Activated T-cell treated with anti-CD3 and anti-CD28 coated beads for 1 hour (primary cell): ENCODE measurements at regions not wholly inside any gene's neighbourhood (a gene's known extent, or its start where the extent isn't known, plus 50 kb on each side); places are given as distances from the start of the nearest gene placed in this dataset.
"Not testable (repeated sequence)": the region's sequence is repeated elsewhere in the genome, so short reads cannot be mapped to it uniquely, and the experiment has no call there.

Experiments used
- DNase-seq: peaks from one replicate; pipeline ENCODE4 v3.0.0-alpha.2; 2020; ENCODE audit warnings: low read depth

- DNase-seq: no peak
Observed at GRCh38 chr2:21332993-21333625, 209.3 kb downstream of the TDRD15 start.

GRCh38 chr2:21333684-21334083 is 209.9 kb downstream of the TDRD15 start:
- DNase-seq: no peak

GRCh38 chr2:21346984-21347383 is 223.2 kb downstream of the TDRD15 start:
- DNase-seq: no peak

GRCh38 chr2:21353879-21354679 is 230.3 kb downstream of the TDRD15 start:
- DNase-seq: no peak

GRCh38 chr2:21356086-21356856 is 232.5 kb downstream of the TDRD15 start:
- DNase-seq: no peak

- no peak for DNase-seq
Observed at GRCh38 chr2:21356857-21357255, 233.1 kb downstream of the TDRD15 start.

- DNase-seq: no peak
Observed at GRCh38 chr2:21358976-21359375, 235.2 kb downstream of the TDRD15 start.

GRCh38 chr2:21361384-21361783 is 237.6 kb downstream of the TDRD15 start:
- DNase-seq: no peak

GRCh38 chr2:21361957-21362486 is 238.3 kb downstream of the TDRD15 start:
- no peak for DNase-seq

- no peak for DNase-seq
Observed at GRCh38 chr2:21363364-21363763, 239.6 kb downstream of the TDRD15 start.

GRCh38 chr2:21367421-21367820 is 243.7 kb downstream of the TDRD15 start:
- DNase-seq: no peak

GRCh38 chr2:21369787-21370186 is 246.0 kb downstream of the TDRD15 start:
- DNase-seq: no peak

- DNase-seq: no peak
Observed at GRCh38 chr2:21371499-21372003, 247.8 kb downstream of the TDRD15 start.

- no peak for DNase-seq
Observed at GRCh38 chr2:21372654-21373053, 248.9 kb downstream of the TDRD15 start.

GRCh38 chr2:21376864-21377263 is 253.1 kb downstream of the TDRD15 start:
- DNase-seq: no peak

GRCh38 chr2:21379140-21379539 is 255.4 kb downstream of the TDRD15 start:
- no peak for DNase-seq

GRCh38 chr2:21379668-21380067 is 255.9 kb downstream of the TDRD15 start:
- not testable (repeated sequence) for DNase-seq

- DNase-seq: no peak
Observed at GRCh38 chr2:21381421-21381820, 257.7 kb downstream of the TDRD15 start.

GRCh38 chr2:21382701-21383520 is 259.1 kb downstream of the TDRD15 start:
- DNase-seq: no peak

- DNase-seq: no peak
Observed at GRCh38 chr2:21386666-21387065, 262.9 kb downstream of the TDRD15 start.

- DNase-seq: no peak
Observed at GRCh38 chr2:21392649-21393048, 268.9 kb downstream of the TDRD15 start.

- DNase-seq: no peak
Observed at GRCh38 chr2:21393173-21393572, 269.4 kb downstream of the TDRD15 start.
